Activated naive CD4-positive, alpha-beta T cell treated with anti-CD3 and anti-CD28 coated beads, Interleukin-2, amount 10 ng/mL, durations not matched to agents 7 days and 5 days (primary cell): ENCODE measurements at regions not wholly inside any gene's neighbourhood (a gene's known extent, or its start where the extent isn't known, plus 50 kb on each side); places are given as distances from the start of the nearest gene placed in this dataset.

ENCODE experiments used
- CTCF ChIA-PET: fragments of 350-600 bp; sonication (Branson Sonifier 250); formaldehyde crosslinking; loops from one replicate; lab custom pipeline; 2021; ENCODE audit warnings: antibody characterized with exemption; lab: Charles Lee
- DNase-seq: peaks from one replicate; pipeline ENCODE4 v3.0.0-alpha.2; 2020
- H3K27ac Mint-ChIP-seq: one replicate; pipeline ENCODE4 v1.8.0; 2021; ENCODE audit warnings: mild to moderate bottlenecking, moderate library complexity, mixed read lengths
- H3K27me3 Mint-ChIP-seq: one replicate; pipeline ENCODE4 v1.8.0; 2021; ENCODE audit warnings: mild to moderate bottlenecking, mixed read lengths
- H3K36me3 Mint-ChIP-seq: one replicate; pipeline ENCODE4 v1.8.0; 2021; ENCODE audit warnings: mixed read lengths
- H3K4me1 Mint-ChIP-seq: one replicate; pipeline ENCODE4 v1.8.0; 2021; ENCODE audit warnings: mixed read lengths
- H3K4me3 Mint-ChIP-seq: one replicate; pipeline ENCODE4 v1.8.0; 2021; ENCODE audit warnings: mild to moderate bottlenecking, moderate library complexity, mixed read lengths
- H3K9me3 Mint-ChIP-seq: one replicate; pipeline ENCODE4 v1.8.0; 2021; ENCODE audit warnings: mixed read lengths

DNA sequence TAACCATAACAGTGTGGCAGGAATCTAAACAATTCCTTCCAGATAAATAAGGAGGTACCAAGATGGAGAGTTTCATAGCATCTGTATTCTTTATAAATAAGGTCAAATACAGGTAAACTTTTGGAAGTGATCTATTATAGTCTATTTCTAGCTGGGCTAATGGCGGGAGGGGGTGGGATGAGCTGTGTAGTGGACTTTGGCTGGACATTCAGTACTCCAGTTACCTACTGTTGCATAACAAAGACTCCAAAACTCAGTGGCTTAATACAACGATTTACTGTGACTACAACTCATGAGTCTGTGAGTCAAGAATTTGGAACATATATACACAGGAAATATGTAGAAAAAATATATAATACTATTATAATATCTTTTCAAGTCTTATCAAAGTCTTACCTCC lies 496.1 kb downstream of the BCL11B start:
- Mint-ChIP-seq H3K27ac (no peak overlapping the region), H3K9me3 (no peaks in the 10 kb centered on the region), H3K4me1 (no peaks in the 10 kb centered on the region), H3K27me3 (peaks cover 3% of the 10 kb centered on the region), H3K4me3 (no peak overlapping the region), H3K36me3 (no peaks in the 10 kb centered on the region)
- no peak for DNase-seq
- CTCF ChIA-PET: no interaction called here

DNA sequence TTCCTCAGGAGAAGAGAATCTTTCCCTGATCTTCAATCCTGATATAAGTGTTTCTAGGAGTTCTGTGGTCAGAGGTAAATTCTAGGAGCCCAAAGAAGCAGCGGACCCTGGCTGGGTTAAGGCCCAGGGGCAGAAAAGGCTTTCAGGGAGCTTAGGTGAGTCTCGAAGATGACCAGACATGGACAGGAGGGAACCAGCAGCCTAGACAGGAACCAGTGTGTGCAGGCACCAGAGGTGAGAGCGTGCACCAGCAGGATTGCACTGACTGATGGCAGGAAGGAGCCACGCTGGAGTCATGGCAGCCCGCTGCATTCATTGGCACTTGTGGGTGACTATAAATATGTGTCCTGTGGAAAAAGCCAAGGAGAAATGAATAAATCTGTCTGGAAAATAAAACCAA lies 489.9 kb downstream of the BCL11B start:
- H3K4me3 Mint-ChIP-seq: no peak overlapping the region
- no peak overlapping the region for H3K27ac Mint-ChIP-seq
- peaks cover 10% of the 10 kb centered on the region for H3K27me3 Mint-ChIP-seq
- DNase-seq: no peak
- no peaks in the 10 kb centered on the region for H3K4me1 Mint-ChIP-seq
- peaks cover 12% of the 10 kb centered on the region for H3K9me3 Mint-ChIP-seq
- CTCF ChIA-PET: no interaction called here
- no peaks in the 10 kb centered on the region for H3K36me3 Mint-ChIP-seq

DNA sequence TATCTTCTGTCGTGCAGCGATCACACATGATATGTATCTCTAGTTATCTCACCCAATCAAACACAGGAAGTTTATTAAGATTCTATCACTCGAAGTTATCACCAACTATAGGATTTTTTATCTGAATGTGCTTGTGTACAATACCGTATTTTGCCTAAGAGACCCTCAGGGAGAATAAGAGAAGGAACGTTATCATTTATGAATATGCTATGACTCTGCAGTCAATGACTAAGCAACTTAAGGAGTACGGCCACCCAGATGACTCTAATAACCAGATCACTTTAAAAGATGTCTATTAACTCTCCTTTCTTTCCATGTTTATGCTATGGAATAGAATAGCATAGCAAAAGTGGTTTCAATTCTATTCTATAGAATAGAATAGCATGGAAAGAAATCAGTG lies 486.4 kb downstream of the BCL11B start:
- no peak overlapping the region for H3K27ac Mint-ChIP-seq

DNA sequence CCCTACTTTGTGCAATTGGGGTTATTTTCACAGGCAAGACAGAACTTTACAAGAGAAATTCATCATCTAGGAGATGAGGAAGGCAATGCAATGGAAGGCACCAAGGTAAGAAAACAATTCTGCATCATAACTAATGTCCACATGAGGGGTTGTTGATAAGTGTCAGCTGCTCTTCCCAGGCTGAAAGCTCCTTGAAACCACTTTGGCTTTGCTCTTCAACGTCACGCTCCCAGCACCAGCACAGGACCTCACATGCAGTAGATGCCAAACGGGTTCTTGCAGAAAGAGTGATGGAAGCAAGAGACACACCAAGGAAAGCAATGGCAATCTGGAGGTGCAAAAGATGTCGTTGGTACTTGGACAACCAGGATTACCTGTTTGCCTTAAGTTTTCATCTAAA lies 485.5 kb downstream of the BCL11B start:
- peaks cover 24% of the 10 kb centered on the region for H3K27me3 Mint-ChIP-seq
- H3K36me3 Mint-ChIP-seq: no peaks in the 10 kb centered on the region
- no peak overlapping the region for H3K4me3 Mint-ChIP-seq
- CTCF ChIA-PET: no interaction called here
- no peak for DNase-seq
- no peak overlapping the region for H3K27ac Mint-ChIP-seq
- H3K9me3 Mint-ChIP-seq: peaks cover 12% of the 10 kb centered on the region
- H3K4me1 Mint-ChIP-seq: no peaks in the 10 kb centered on the region

More for the DNA sequence above, 486.4 kb downstream of the BCL11B start:
- no peak overlapping the region for H3K4me3 Mint-ChIP-seq
- H3K36me3 Mint-ChIP-seq: no peaks in the 10 kb centered on the region
- H3K4me1 Mint-ChIP-seq: no peaks in the 10 kb centered on the region
- peaks cover 12% of the 10 kb centered on the region for H3K9me3 Mint-ChIP-seq
- DNase-seq: no peak
- CTCF ChIA-PET: no interaction called here
- peaks cover 24% of the 10 kb centered on the region for H3K27me3 Mint-ChIP-seq

DNA sequence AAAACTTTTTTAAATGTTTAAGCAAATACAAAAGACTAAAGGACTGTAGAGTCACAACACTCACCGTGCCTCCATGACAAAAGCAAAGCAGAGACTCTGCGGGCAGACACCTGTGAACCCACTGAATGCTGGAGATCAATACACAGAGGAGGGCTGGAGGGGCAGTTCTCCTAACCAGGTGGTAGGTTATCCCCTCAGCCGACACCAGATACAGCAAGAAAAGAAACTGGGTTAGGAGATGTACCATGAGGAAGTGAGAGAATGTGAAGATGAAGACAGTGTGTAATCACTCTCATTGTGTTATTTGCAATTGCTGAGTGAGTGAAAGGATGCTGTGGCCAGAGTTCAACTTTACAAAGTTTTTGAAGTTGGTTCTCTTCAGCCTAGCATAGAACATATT lies 480.3 kb downstream of the BCL11B start:
- H3K4me1 Mint-ChIP-seq: no peaks in the 10 kb centered on the region
- H3K36me3 Mint-ChIP-seq: peaks cover 1% of the 10 kb centered on the region
- CTCF ChIA-PET: no interaction called here
- H3K4me3 Mint-ChIP-seq: no peak overlapping the region
- peaks cover 13% of the 10 kb centered on the region for H3K27me3 Mint-ChIP-seq
- peaks cover 14% of the 10 kb centered on the region for H3K9me3 Mint-ChIP-seq
- H3K27ac Mint-ChIP-seq: no peak overlapping the region
- no peak for DNase-seq

DNA sequence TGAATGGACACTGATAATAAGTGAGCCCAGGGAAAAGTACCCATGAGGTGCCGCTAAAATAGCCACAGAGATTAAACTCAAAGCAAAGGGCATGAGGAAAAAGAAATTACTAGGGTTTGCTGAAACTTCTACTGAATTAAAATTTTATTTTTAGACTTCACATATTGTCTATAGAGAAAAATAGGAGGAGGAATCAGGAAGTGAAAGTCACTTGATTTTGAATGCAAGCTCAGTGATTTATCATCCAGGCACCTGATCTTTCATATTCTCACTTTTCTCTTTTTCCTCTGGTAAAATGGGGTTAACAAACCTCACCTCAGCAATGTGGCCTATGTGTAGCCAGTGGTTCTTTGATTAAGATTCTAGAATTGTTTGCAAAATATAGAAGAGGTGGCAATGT lies 479.8 kb downstream of the BCL11B start:
- H3K36me3 Mint-ChIP-seq: peaks cover 1% of the 10 kb centered on the region
- H3K4me3 Mint-ChIP-seq: no peak overlapping the region
- H3K4me1 Mint-ChIP-seq: no peaks in the 10 kb centered on the region
- H3K9me3 Mint-ChIP-seq: peaks cover 14% of the 10 kb centered on the region
- H3K27ac Mint-ChIP-seq: no peak overlapping the region
- CTCF ChIA-PET: interaction anchor here (1.0 kb wide), 1 partner anchor 11 kb away, joined by 3 read pairs; no protein-coding TSS in a partner anchor
- no peak for DNase-seq
- H3K27me3 Mint-ChIP-seq: peaks cover 12% of the 10 kb centered on the region

DNA sequence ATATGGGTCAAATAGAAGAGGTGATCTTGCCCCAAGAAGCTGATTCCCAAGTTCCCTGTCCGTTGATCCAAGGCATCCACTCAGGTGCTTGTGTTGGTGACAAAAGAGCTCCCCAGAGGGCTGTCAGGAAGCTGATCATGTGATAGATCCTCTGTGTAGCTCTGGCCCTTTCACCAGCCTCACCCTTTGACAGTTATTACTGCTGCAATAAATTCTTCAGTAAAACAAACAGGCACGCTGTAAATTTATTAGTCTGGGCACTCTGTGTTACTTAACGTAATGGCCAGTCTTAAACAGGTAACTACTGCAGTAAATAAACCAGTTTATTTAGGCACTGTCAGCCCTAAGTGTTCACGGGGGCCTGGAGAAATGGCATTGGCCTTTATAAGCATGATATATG lies 473.9 kb downstream of the BCL11B start:
- H3K9me3 Mint-ChIP-seq: peaks cover 13% of the 10 kb centered on the region
- no peaks in the 10 kb centered on the region for H3K4me1 Mint-ChIP-seq
- H3K27me3 Mint-ChIP-seq: peaks cover 7% of the 10 kb centered on the region
- CTCF ChIA-PET: no interaction called here
- H3K4me3 Mint-ChIP-seq: no peak overlapping the region
- no peak for DNase-seq
- no peak overlapping the region for H3K27ac Mint-ChIP-seq
- H3K36me3 Mint-ChIP-seq: peaks cover 1% of the 10 kb centered on the region

DNA sequence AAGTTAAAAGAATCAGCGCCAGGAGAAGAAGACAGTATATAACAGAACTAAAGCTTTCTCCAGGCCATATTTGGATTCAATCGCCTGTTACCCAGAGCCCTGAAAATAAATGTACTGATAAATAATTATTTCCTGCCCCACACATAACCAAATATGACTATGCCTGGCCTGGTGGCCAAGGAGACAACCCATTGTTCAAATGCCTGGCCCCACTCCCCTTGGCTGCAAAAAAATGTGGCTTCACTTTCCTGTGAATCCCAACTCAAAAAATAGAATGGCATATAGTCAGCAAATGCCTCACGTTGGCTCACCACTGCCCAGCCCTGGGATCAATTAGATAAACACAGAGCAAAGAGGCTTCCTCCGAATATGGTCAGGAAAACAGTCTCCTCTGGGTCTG lies 472.1 kb downstream of the BCL11B start:
- Mint-ChIP-seq H3K27me3 (peaks cover 11% of the 10 kb centered on the region), H3K4me1 (no peaks in the 10 kb centered on the region), H3K27ac (no peak overlapping the region), H3K4me3 (no peak overlapping the region), H3K36me3 (no peaks in the 10 kb centered on the region), H3K9me3 (peaks cover 3% of the 10 kb centered on the region)
- CTCF ChIA-PET: no interaction called here
- no peak for DNase-seq

DNA sequence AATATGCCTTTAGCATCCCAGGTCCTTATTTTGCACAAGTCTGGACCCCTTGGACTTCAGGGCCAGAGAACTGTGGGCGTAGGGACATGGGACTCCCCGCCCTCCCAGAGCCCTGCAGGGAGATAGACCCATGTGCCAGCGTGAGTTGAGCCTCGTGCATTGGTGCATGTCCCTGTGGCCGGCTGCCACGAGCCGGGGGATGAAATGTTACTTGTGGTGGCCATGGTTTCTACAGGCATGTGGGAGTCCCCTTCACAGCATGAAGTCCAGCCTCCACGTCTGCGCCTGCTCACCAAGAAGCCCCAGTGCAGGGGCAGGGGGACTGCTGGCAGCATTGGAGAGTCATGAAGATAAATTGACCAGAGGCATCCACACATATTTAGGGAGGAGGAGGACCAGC lies 470.0 kb downstream of the BCL11B start:
- no peak overlapping the region for H3K4me3 Mint-ChIP-seq
- no peaks in the 10 kb centered on the region for H3K36me3 Mint-ChIP-seq
- no peaks in the 10 kb centered on the region for H3K4me1 Mint-ChIP-seq
- no peak overlapping the region for H3K27ac Mint-ChIP-seq
- H3K9me3 Mint-ChIP-seq: peaks cover 3% of the 10 kb centered on the region
- CTCF ChIA-PET: no interaction called here
- peaks cover 15% of the 10 kb centered on the region for H3K27me3 Mint-ChIP-seq
- no peak for DNase-seq

DNA sequence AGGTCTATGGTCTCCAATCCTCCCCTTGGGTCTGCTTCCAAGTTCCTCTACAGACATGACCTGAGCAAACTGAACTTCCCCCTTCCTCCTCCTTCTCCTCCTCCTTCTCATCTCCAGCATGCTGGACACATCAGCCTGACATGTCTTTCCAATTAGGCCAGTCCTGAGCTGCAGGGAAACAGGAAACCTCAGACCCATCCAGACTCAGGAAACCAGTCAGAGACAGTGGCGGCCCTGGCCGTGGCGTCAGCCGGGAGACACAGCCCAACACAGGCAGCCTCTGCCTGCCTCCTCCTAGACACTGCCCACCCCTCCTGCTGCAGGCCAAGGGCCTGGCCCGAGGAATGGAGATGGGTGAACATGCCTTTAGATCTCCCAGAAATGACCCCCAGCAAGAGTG lies 468.8 kb downstream of the BCL11B start:
- Mint-ChIP-seq H3K9me3 (peaks cover 3% of the 10 kb centered on the region), H3K4me3 (no peak overlapping the region), H3K27ac (no peak overlapping the region), H3K36me3 (no peaks in the 10 kb centered on the region), H3K27me3 (peaks cover 15% of the 10 kb centered on the region), H3K4me1 (no peaks in the 10 kb centered on the region)
- CTCF ChIA-PET: interaction anchor here (0.7 kb wide), 1 partner anchor 11 kb away, joined by 3 read pairs; no protein-coding TSS in a partner anchor
- no peak for DNase-seq

DNA sequence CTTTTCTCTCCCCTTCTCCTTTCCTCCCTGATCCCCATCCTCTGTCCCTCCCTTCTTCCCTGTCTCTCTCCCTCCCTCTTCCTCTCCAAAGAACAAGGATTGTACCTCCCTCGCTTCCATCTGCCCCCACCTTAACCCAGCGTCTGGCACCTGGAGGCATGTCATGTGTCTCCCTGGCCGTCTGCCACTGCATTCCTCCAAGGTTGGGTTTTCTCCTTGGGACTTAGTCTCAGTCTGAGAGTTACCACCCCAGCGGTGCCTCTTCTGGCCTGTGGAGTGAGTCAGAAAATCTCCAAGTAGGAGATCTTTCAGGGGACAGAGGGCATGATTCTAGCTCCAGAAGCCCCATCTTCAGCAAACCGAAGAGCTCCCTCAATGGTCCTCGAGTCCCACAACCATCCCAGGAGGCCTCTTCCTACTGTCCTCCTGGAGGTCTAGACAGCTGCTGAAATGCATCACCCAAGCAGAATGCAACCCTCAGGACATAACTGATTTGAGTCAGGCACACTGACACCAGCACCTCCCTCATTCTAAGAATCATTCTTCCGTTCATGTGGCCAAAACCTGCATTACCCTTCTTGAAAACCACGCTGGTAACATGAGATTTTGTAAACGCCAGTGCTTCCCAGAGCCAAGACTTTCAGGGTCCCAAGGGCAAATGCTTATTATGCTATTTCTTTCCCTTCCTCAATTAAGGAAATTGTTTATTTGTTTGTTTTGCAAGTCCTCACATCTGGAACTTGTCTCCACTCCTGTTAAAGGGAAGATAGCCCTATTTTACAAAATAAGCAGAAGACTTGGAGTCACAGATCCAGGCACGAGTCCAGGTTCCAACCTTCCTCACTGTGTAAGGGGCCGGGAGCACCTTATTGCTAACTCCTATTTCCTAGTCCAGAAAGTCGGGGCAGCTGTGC lies 463.2 kb downstream of the BCL11B start:
- CTCF ChIA-PET: no interaction called here
- Mint-ChIP-seq H3K27me3 (peaks cover 5% of the 10 kb centered on the region), H3K36me3 (no peaks in the 10 kb centered on the region)

DNA sequence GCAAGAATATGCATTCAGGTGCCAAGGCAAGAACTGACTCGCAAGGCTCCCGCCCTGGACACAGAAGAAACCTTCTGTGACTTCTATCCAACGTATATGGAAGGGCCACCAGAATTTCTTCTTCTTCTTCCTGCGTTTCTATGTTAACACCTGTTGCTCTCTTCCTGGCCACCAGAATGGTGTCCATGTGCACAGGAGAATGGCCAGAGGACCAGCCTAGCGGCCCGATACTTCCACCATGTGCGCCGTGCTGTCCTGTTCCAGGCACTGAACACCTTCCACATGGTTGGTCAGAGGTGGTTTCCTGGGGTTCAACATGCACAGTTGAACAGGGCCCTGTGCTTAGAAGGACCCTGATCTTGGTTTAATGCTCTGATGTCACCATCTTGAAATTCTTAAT lies 455.8 kb downstream of the BCL11B start:
- DNase-seq: no peak

More for the DNA sequence above, 463.2 kb downstream of the BCL11B start:
- Mint-ChIP-seq H3K27ac (no peak overlapping the region), H3K4me1 (no peaks in the 10 kb centered on the region), H3K4me3 (no peak overlapping the region), H3K9me3 (peaks cover 3% of the 10 kb centered on the region)
- DNase-seq: no peak

DNA sequence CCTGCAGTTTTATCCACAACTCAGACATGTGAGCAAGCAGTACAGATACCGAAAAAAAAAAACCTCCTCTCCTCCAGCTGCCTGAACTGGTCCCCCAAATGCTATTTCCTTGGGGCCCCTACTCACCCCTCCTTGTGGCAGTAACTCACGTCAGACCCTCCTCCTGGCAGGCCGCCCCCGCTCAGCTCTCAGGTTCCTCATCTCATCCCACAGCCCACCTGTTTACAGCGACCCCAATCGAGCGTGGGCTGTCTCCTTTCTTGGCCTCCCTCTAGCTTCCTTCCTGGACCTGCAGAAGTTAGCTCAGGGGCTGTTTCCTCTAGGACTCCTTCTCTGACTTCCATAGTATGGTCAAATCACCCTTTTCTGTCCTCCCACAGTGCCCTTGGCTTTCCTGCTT lies 455.3 kb downstream of the BCL11B start:
- Mint-ChIP-seq H3K27ac (no peak overlapping the region), H3K27me3 (peaks cover 1% of the 10 kb centered on the region), H3K4me3 (no peak overlapping the region), H3K9me3 (no peaks in the 10 kb centered on the region), H3K4me1 (no peaks in the 10 kb centered on the region), H3K36me3 (no peaks in the 10 kb centered on the region)
- CTCF ChIA-PET: no interaction called here
- DNase-seq: no peak

More for the DNA sequence above, 455.8 kb downstream of the BCL11B start:
- H3K27ac Mint-ChIP-seq: no peak overlapping the region
- H3K4me1 Mint-ChIP-seq: no peaks in the 10 kb centered on the region
- no peaks in the 10 kb centered on the region for H3K36me3 Mint-ChIP-seq
- H3K9me3 Mint-ChIP-seq: no peaks in the 10 kb centered on the region
- no peaks in the 10 kb centered on the region for H3K27me3 Mint-ChIP-seq
- no peak overlapping the region for H3K4me3 Mint-ChIP-seq
- CTCF ChIA-PET: no interaction called here

DNA sequence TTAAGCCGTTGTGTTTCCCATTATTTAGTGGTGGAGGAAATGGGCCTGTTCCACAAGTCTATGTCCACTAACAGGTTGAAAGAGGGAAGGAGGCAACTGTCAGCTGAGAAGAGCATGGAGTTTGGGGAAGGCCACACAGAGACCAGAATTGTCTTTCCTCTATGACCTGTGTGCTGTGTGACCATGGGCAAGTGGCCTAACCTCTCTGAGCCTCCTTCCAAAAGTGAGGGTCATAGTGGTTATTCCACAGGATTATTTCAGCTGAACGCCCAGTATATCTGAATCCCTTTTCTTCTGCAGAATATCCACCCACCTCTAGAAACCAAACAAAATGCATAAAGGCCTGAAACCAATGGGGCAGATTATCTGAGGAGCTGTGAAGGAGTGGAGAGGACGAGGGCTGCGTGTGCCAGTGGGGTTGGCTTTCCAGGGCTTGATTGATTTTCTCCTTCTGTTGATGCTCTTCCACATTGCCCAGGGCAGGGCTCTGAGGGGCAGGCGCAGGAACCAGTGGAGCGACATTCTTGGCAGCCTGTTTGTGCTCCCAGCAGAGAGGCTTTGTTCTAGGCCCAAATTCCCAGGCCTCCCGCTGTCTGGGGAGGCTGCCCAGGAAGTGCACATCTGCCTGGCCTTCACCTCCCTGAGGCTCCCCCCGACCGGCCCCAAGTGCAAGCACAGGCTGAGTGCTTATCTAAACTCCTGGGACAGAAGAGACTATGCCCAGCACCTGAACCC lies 452.7 kb downstream of the BCL11B start:
- CTCF ChIA-PET: no interaction called here
- H3K4me1 Mint-ChIP-seq: no peaks in the 10 kb centered on the region
- no peaks in the 10 kb centered on the region for H3K9me3 Mint-ChIP-seq
- H3K36me3 Mint-ChIP-seq: no peaks in the 10 kb centered on the region
- DNase-seq: no peak
- no peak overlapping the region for H3K4me3 Mint-ChIP-seq
- H3K27me3 Mint-ChIP-seq: peaks cover 6% of the 10 kb centered on the region
- H3K27ac Mint-ChIP-seq: no peak overlapping the region

DNA sequence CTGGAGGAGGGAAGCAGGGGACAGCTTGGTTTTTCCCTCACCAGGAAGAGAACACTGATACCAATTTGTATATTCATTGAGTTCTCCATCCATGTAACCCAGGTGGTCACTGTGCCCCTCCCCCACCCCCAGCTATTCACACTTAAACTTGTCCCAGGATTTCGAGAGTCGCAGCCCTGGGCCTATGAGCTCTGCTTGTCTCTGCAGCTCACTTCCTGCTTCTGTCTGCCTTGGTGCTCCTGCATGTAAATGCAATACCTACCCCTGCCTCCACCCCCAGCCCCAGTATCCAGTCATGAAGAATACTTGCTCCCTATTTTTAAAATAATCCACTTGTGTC lies 452.2 kb downstream of the BCL11B start:
- H3K9me3 Mint-ChIP-seq: no peaks in the 10 kb centered on the region
- CTCF ChIA-PET: no interaction called here
- no peaks in the 10 kb centered on the region for H3K4me1 Mint-ChIP-seq
- no peak overlapping the region for H3K4me3 Mint-ChIP-seq
- no peaks in the 10 kb centered on the region for H3K36me3 Mint-ChIP-seq
- H3K27me3 Mint-ChIP-seq: peaks cover 6% of the 10 kb centered on the region
- DNase-seq: no peak
- H3K27ac Mint-ChIP-seq: no peak overlapping the region
